ENCODE measurements at regions not wholly inside any gene's neighbourhood (a gene's known extent, or its start where the extent isn't known, plus 50 kb on each side); places are given as distances from the start of the nearest gene placed in this dataset.

GRCh38 chr11:80911666-80912065 is 1470.8 kb upstream of the TENM4 start:
- Histone ChIP-seq H3K27ac (ENCODE audit: low read depth, low read length) (no peak overlapping the region), H3K4me3 (ENCODE audit: low read depth, low read length) (no peak overlapping the region), H3K27me3 (ENCODE audit: control insufficient read depth, insufficient read depth, low read length) (no peaks in the 10 kb centered on the region), H3K9me3 (ENCODE audit: control insufficient read depth, insufficient read depth, low read length) (no peaks in the 10 kb centered on the region)
- POLR2A ChIA-PET = no interaction called here
- no peak for DNase-seq (ENCODE audit: low read depth, low spot score)
- CTCF ChIA-PET = no interaction called here
- TF ChIP-seq CTCF (IDR thresholded peaks at IDR 0.05; ENCODE audit: low read depth, low read length) = no peak

GRCh38 chr11:80900265-80900664 is 1459.4 kb upstream of the TENM4 start:
- CTCF ChIA-PET = no interaction called here
- Histone ChIP-seq H3K27ac (ENCODE audit: low read depth, low read length) (no peak overlapping the region), H3K27me3 (ENCODE audit: control insufficient read depth, insufficient read depth, low read length) (no peaks in the 10 kb centered on the region), H3K4me3 (ENCODE audit: low read depth, low read length) (no peak overlapping the region), H3K9me3 (ENCODE audit: control insufficient read depth, insufficient read depth, low read length) (no peaks in the 10 kb centered on the region)
- TF ChIP-seq CTCF (IDR thresholded peaks at IDR 0.05; ENCODE audit: low read depth, low read length) = no peak
- no peak for DNase-seq (ENCODE audit: low read depth, low spot score)
- POLR2A ChIA-PET = no interaction called here

GRCh38 chr11:80899381-80899780 is 1458.6 kb upstream of the TENM4 start:
- Histone ChIP-seq H3K27me3 (ENCODE audit: control insufficient read depth, insufficient read depth, low read length) (no peaks in the 10 kb centered on the region), H3K4me3 (ENCODE audit: low read depth, low read length) (no peak overlapping the region), H3K9me3 (ENCODE audit: control insufficient read depth, insufficient read depth, low read length) (no peaks in the 10 kb centered on the region), H3K27ac (ENCODE audit: low read depth, low read length) (no peak overlapping the region)
- ChIA-PET POLR2A (no interaction called here), CTCF (no interaction called here)
- DNase-seq (ENCODE audit: low read depth, low spot score) = no peak
- no peak for TF ChIP-seq CTCF (IDR thresholded peaks at IDR 0.05; ENCODE audit: low read depth, low read length)

GRCh38 chr11:80898910-80899309 is 1458.1 kb upstream of the TENM4 start:
- Histone ChIP-seq H3K9me3 (ENCODE audit: control insufficient read depth, insufficient read depth, low read length) (no peaks in the 10 kb centered on the region), H3K4me3 (ENCODE audit: low read depth, low read length) (no peak overlapping the region), H3K27me3 (ENCODE audit: control insufficient read depth, insufficient read depth, low read length) (no peaks in the 10 kb centered on the region), H3K27ac (ENCODE audit: low read depth, low read length) (no peak overlapping the region)
- ChIA-PET POLR2A (no interaction called here), CTCF (no interaction called here)
- TF ChIP-seq CTCF (IDR thresholded peaks at IDR 0.05; ENCODE audit: low read depth, low read length) = no peak
- DNase-seq (ENCODE audit: low read depth, low spot score) = no peak

- POLR2A ChIA-PET = no interaction called here
- Histone ChIP-seq H3K27ac (ENCODE audit: low read depth, low read length) (no peak overlapping the region), H3K9me3 (ENCODE audit: control insufficient read depth, insufficient read depth, low read length) (no peaks in the 10 kb centered on the region), H3K27me3 (ENCODE audit: control insufficient read depth, insufficient read depth, low read length) (no peaks in the 10 kb centered on the region), H3K4me3 (ENCODE audit: low read depth, low read length) (no peak overlapping the region)
- CTCF ChIA-PET = no interaction called here
- DNase-seq (ENCODE audit: low read depth, low spot score) = no peak
- TF ChIP-seq CTCF (IDR thresholded peaks at IDR 0.05; ENCODE audit: low read depth, low read length) = no peak
These were observed 1445.9 kb upstream of the TENM4 start for GRCh38 chr11:80886684-80887083.
